ENCODE measurements at regions not wholly inside any gene's neighbourhood (a gene's known extent, or its start where the extent isn't known, plus 50 kb on each side); places are given as distances from the start of the nearest gene placed in this dataset.

DNA sequence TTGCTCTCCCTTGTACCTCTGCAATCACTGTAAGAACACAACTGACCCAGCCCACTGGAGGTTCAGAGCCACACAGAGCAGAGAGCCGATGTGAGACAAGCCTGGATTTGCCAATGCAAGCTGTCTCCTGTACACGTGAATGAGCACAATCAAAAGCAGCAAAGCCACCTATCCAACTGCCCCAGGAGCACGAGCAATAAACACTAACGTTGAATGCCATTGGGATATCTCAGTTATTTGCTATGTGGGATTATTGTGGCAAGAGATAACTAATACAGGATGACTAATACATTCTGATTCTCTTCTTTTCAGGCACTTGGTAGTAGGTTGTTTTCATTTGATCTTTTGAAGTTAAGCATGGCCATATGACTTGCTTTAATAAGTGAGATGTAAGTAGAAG is 85.2 kb upstream of the FAM216B start:
- Histone ChIP-seq H2BK20ac (ENCODE audit: low read depth, low read length) (peak overlapping the region; percentile 52; the same call in 1 of the 2 replicates), H3K23ac (ENCODE audit: low read depth, low read length) (0 out of 2 replicates have a peak overlapping the region, but pooled peaks have one; percentile 12), H4K8ac (ENCODE audit: low read depth in 2 of 2, low read length in 2 of 2) (peak overlapping the region in 1 of 2 experiments; percentile 6; a peak in 1 of 4 replicates), H3K4me2 (ENCODE audit: low read depth, low read length) (peak overlapping the region; percentile 19; the same call in 1 of the 2 replicates), H3K18ac (ENCODE audit: low read depth, low read length) (no peak overlapping the region; the same call in 1 of the 2 replicates), H3K27ac (ENCODE audit: insufficient read depth, low read length) (no peak overlapping the region), H3K56ac (ENCODE audit: extremely low read depth, insufficient read depth, low read length) (no peak overlapping the region), H4K20me1 (ENCODE audit: insufficient read depth, low read length) (no peaks in the 10 kb centered on the region), H3K14ac (replicated peaks; ENCODE audit: low read depth, low read length) (peak overlapping the region; percentile 60), H3K4ac (ENCODE audit: low read depth, low read length) (peak overlapping the region; percentile 60; the same call in 1 of the 2 replicates), H2BK5ac (ENCODE audit: low read depth, low read length, poor library complexity, severe bottlenecking) (peak overlapping the region; percentile 42), H2BK120ac (ENCODE audit: low read depth, low read length) (peak overlapping the region; percentile 26; the same call in 1 of the 2 replicates), H3K4me1 (ENCODE audit: control insufficient read depth, insufficient read depth, low read length) (no peaks in the 10 kb centered on the region; the same call in 1 of the 2 replicates), H4K91ac (ENCODE audit: insufficient read depth, low read depth, low read length) (no peak overlapping the region), H3K9me1 (ENCODE audit: insufficient read depth, low read length) (peaks cover 6% of the 10 kb centered on the region), H2AFZ (replicated peaks; ENCODE audit: low read length, poor library complexity) (peak overlapping the region; percentile 89), H3K36me3 (ENCODE audit: control insufficient read depth, insufficient read depth, low read length) (no peaks in the 10 kb centered on the region), H3K4me3 (ENCODE audit: insufficient read depth, low read depth, low read length) (no peak overlapping the region), H2AK5ac (ENCODE audit: low read depth, low read length) (peak overlapping the region; percentile 33), H3K79me1 (ENCODE audit: low read depth in 1 of 2, low read length in 2 of 2) (no peaks in the 10 kb centered on the region), H2BK15ac (ENCODE audit: low read depth, low read length) (0 out of 3 replicates have a peak overlapping the region, but pooled peaks have one; percentile 26), H3K27me3 (ENCODE audit: control insufficient read depth, insufficient read depth, low read length) (no peaks in the 10 kb centered on the region; the same call in 1 of the 2 replicates), H2AK9ac (replicated peaks; ENCODE audit: low read depth, low read length, poor library complexity) (peak overlapping the region; percentile 90), H3K9me3 (ENCODE audit: control insufficient read depth, insufficient read depth, low read length) (no peaks in the 10 kb centered on the region), H4K5ac (ENCODE audit: low read depth, low read length) (no peak overlapping the region), H3K9ac (ENCODE audit: low read depth, low read length) (no peak overlapping the region)
- intact Hi-C loops (cut with micrococcal nuclease): no loop called here
- ChIA-PET POLR2A (ENCODE audit: unreplicated experiment) (no interaction called here), CTCF (no interaction called here)
- no TSS peak for BruUV-seq (replicated peaks)
- ATAC-seq (ENCODE audit: low read depth) (peak; percentile 93), DNase-seq (peak; percentile 80)
- in situ Hi-C loops (cut with MboI; ENCODE audit: low sequenced_read_pairs): no loop called here
- no CpG with 5 or more reads among the region's 4 CpGs for WGBS, 2 experiments (ENCODE audit: extremely low coverage in 2 of 2, insufficient read length in 1 of 2)
- peak; percentile 89 for TF ChIP-seq BHLHE40 (IDR thresholded peaks at IDR 0.05; ENCODE audit: low read depth, low read length)
- TF ChIP-seq MXI1 (IDR thresholded peaks at IDR 0.05; ENCODE audit: borderline replicate concordance, low read depth, low read length): no peak
- peak; percentile 38; the same call in 1 of the 2 replicates for TF ChIP-seq CEBPB (IDR thresholded peaks at IDR 0.05; ENCODE audit: low read depth, low read length)
- no peak for TF ChIP-seq RCOR1 (IDR thresholded peaks at IDR 0.05; ENCODE audit: insufficient replicate concordance, low read length)
- TF ChIP-seq FOS (IDR thresholded peaks at IDR 0.05; ENCODE audit: low read depth, low read length): 0 out of 2 replicates have a peak, but pooled peaks have one; percentile 22
- TF ChIP-seq MAFK (IDR thresholded peaks at IDR 0.05; ENCODE audit: low read depth, low read length): no peak
- dilution Hi-C loops (cut with HindIII; ENCODE audit: low sequenced_read_pairs, unreplicated experiment): no loop called here

Data from IMR-90 (cell line).